Renal cortex interstitium (tissue), 11 donors: ENCODE measurements at regions not wholly inside any gene's neighbourhood (a gene's known extent, or its start where the extent isn't known, plus 50 kb on each side); places are given as distances from the start of the nearest gene placed in this dataset.

Experiments used
- DNase-seq, 11 donors: peaks; one replicate each; pipeline ENCODE4 v3.0.0-alpha.2; 2013; ENCODE audit warnings: low read depth in 9 of 11, low spot score in 4 of 11; ENCODE audit errors: extremely low read depth in 1 of 11

GRCh38 chr9:73597039-73597438 is 445.4 kb downstream of the ANXA1 start:
- DNase-seq, result no peak

GRCh38 chr9:73597771-73598170 is 446.1 kb downstream of the ANXA1 start:
- DNase-seq, result no peak

GRCh38 chr9:73609381-73609780 is 457.7 kb downstream of the ANXA1 start:
- no peak for DNase-seq

GRCh38 chr9:73611032-73611431 is 459.4 kb downstream of the ANXA1 start:
- DNase-seq, result no peak

- DNase-seq, result no peak
These were observed 461.5 kb downstream of the ANXA1 start for GRCh38 chr9:73613092-73613701.

GRCh38 chr9:73615557-73615956 is 463.9 kb downstream of the ANXA1 start:
- DNase-seq, result no peak

GRCh38 chr9:73617586-73617985 is 465.9 kb downstream of the ANXA1 start:
- no peak for DNase-seq

GRCh38 chr9:73640971-73641370 is 489.3 kb downstream of the ANXA1 start:
- no peak for DNase-seq

GRCh38 chr9:73643379-73644013 is 491.8 kb downstream of the ANXA1 start:
- no peak for DNase-seq

GRCh38 chr9:73647560-73647959 is 495.9 kb downstream of the ANXA1 start:
- no peak for DNase-seq

- no peak for DNase-seq
These were observed 497.9 kb downstream of the ANXA1 start for GRCh38 chr9:73649552-73649951.

GRCh38 chr9:73655363-73655762 is 503.7 kb downstream of the ANXA1 start:
- no peak for DNase-seq

GRCh38 chr9:73655831-73656230 is 504.2 kb downstream of the ANXA1 start:
- no peak for DNase-seq

- DNase-seq, result no peak
These were observed 513.6 kb downstream of the ANXA1 start for GRCh38 chr9:73665253-73665652.

GRCh38 chr9:73667749-73668148 is 516.1 kb downstream of the ANXA1 start:
- DNase-seq, result no peak

- peak in 3 of 11 donors; percentile 1 for DNase-seq
These were observed 529.2 kb downstream of the ANXA1 start for GRCh38 chr9:73680831-73681230.

- DNase-seq, result no peak
These were observed 531.1 kb downstream of the ANXA1 start for GRCh38 chr9:73682789-73683188.

GRCh38 chr9:73683862-73684591 is 532.4 kb downstream of the ANXA1 start:
- DNase-seq, result peak in 1 of 11 donors; percentile 2

GRCh38 chr9:73684601-73685000 is 532.9 kb downstream of the ANXA1 start:
- no peak for DNase-seq

GRCh38 chr9:73685786-73686185 is 534.1 kb downstream of the ANXA1 start:
- DNase-seq, result no peak
